Brain microvascular endothelial cell (primary cell): ENCODE measurements at regions not wholly inside any gene's neighbourhood (a gene's known extent, or its start where the extent isn't known, plus 50 kb on each side); places are given as distances from the start of the nearest gene placed in this dataset.

Experiments
- DNase-seq: peaks from one replicate; pipeline ENCODE4 v3.0.0-alpha.2; 2020
- H3K27ac ChIP-seq: fragments of 250-450 bp; sonication (Bioruptor Pico); 2 replicates; pipeline ENCODE4 v1.5.1; 2020; ENCODE audit warnings: mild to moderate bottlenecking, moderate library complexity
- H3K27me3 ChIP-seq: fragments of 250-450 bp; sonication (Bioruptor Pico); replicated peaks from 2 replicates; pipeline ENCODE4 v1.5.1; 2020; ENCODE audit warnings: mild to moderate bottlenecking
- H3K36me3 ChIP-seq: fragments of 250-450 bp; sonication (Bioruptor Pico); replicated peaks from 2 replicates; pipeline ENCODE4 v1.5.1; 2020; ENCODE audit warnings: mild to moderate bottlenecking
- H3K4me3 ChIP-seq: 2 replicates; pipeline ENCODE4 v1.5.1; 2011; ENCODE audit warnings: low read depth, mild to moderate bottlenecking, control low read depth, low read length, moderate library complexity
- CTCF ChIP-seq: IDR thresholded peaks from 2 replicates; pipeline ENCODE4 v1.5.1; 2011; ENCODE audit warnings: low read depth, mild to moderate bottlenecking, moderate library complexity, low read length, control low read depth, inconsistent platforms; ENCODE audit errors: missing control alignments
- in situ Hi-C: cut with HindIII; loops from 2 replicates; pipeline ENCODE4 v1.10.0; 2017; ENCODE audit warnings: low sequenced_read_pairs, low pct_ligation_motif_present

GRCh38 chr1:222912730-222913129, 97.9 kb downstream of the DISP1 start:
- no peak overlapping the region for H3K4me3 ChIP-seq
- in situ Hi-C loops = no loop called here
- peak; percentile 68 for DNase-seq
- H3K36me3 ChIP-seq = no peaks in the 10 kb centered on the region
- peak overlapping the region; percentile 87 for H3K27ac ChIP-seq
- no peaks in the 10 kb centered on the region for H3K27me3 ChIP-seq
- TF ChIP-seq CTCF = no peak

DNA sequence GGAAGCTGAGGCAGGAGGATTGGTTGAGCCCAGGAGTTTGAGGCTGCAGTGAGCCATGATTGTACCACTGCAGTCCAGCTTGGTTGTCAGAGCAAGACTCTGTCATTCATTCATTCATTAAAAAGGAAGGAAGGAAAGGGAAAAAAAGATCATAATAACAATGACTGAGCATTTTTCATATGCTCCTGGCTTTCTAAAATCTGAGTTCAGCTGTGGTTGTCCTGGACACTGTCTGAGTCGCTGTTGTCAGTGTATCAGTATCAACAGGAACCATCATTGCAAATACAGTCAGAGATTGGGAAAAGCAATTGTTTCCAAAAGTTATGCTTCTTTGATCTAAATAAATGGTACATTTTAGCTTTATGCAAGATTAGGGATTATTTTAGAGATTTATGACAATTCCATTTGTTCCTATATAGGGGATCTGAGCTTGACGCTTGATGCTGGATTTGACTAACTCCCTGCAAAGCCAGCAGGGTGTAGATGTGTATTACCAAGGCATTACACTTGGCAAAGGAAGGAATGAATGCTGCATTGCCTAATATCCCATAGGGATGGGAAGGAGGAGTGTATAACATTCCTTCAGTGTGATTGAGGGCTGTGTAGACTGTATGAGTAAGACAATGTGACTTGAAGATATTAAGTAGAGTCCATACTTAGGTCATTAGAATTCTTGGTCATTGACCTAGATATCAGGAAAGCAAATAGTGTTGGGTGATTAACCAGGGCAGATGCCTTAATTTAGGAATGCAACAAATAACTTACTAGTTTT, 100.2 kb downstream of the DISP1 start:
- TF ChIP-seq CTCF = peak; percentile 23
- in situ Hi-C loops = no loop called here
- H3K27ac ChIP-seq = peak overlapping the region; percentile 44

DNA sequence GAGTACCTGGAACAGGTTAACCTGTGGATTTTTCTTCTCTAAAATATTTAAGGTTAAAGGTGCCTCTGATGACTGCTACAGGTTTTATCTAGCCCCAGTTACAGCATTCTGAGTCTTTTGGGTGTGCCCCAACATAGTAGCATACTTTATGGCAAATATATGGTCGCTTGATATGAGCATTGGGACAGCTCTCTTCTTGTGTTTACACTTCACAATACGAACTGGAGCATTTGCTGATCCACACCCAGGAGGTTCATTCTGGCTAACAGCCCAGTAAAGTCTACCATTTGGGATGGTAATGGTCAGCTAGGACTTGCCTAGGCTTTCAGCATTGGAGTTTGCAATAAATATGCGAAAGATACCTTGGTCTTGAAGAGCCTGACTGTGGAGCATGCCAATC, 101.3 kb downstream of the DISP1 start:
- no peak overlapping the region for H3K4me3 ChIP-seq
- H3K36me3 ChIP-seq = no peaks in the 10 kb centered on the region
- H3K27me3 ChIP-seq = no peaks in the 10 kb centered on the region
- DNase-seq = no peak
- no peak for TF ChIP-seq CTCF
- H3K27ac ChIP-seq = no peak overlapping the region
- in situ Hi-C loops = no loop called here

More for the DNA sequence above, 100.2 kb downstream of the DISP1 start:
- no peaks in the 10 kb centered on the region for H3K27me3 ChIP-seq
- peak; percentile 83 for DNase-seq
- H3K4me3 ChIP-seq = no peak overlapping the region
- no peaks in the 10 kb centered on the region for H3K36me3 ChIP-seq

GRCh38 chr1:222918801-222919477, 104.1 kb downstream of the DISP1 start:
- Histone ChIP-seq H3K4me3 (no peak overlapping the region), H3K27me3 (no peaks in the 10 kb centered on the region), H3K36me3 (no peaks in the 10 kb centered on the region), H3K27ac (no peak overlapping the region)
- DNase-seq = no peak
- TF ChIP-seq CTCF = no peak
- in situ Hi-C loops = no loop called here

- in situ Hi-C loops = no loop called here
- Histone ChIP-seq H3K27ac (peak overlapping the region; percentile 14), H3K4me3 (no peak overlapping the region), H3K36me3 (no peaks in the 10 kb centered on the region), H3K27me3 (no peaks in the 10 kb centered on the region)
- DNase-seq = no peak
- no peak for TF ChIP-seq CTCF
Observed at GRCh38 chr1:222919478-222919865, 104.6 kb downstream of the DISP1 start.

- H3K27ac ChIP-seq = peak overlapping the region; percentile 14
- H3K36me3 ChIP-seq = no peaks in the 10 kb centered on the region
- no peaks in the 10 kb centered on the region for H3K27me3 ChIP-seq
- TF ChIP-seq CTCF = no peak
- in situ Hi-C loops = no loop called here
- H3K4me3 ChIP-seq = no peak overlapping the region
- no peak for DNase-seq
Observed at GRCh38 chr1:222920169-222920568, 105.3 kb downstream of the DISP1 start.
